HCT116 (cell line): ENCODE measurements at regions not wholly inside any gene's neighbourhood (a gene's known extent, or its start where the extent isn't known, plus 50 kb on each side); places are given as distances from the start of the nearest gene placed in this dataset.

Source experiments
- CBX3 ChIP-seq: IDR thresholded peaks from 2 replicates; pipeline ENCODE4 v1.6.1; 2012; ENCODE audit warnings: low read depth
- CEBPB ChIP-seq: IDR thresholded peaks from 2 replicates; pipeline ENCODE4 v1.6.1; 2012; ENCODE audit warnings: low read depth
- CTCF ChIP-seq, 3 experiments: fragments of 200-600 bp in 1 of 3; sonication (generic) in 1 of 3; IDR thresholded peaks in 2 of 3; conservative IDR thresholded peaks in 1 of 3; 2 replicates each; pipeline ENCODE4 v1.5.1; 2012 to 2017; ENCODE audit warnings: low read depth in 2 of 3, low read length in 2 of 3, antibody characterized with exemption in 1 of 3, borderline replicate concordance in 1 of 3, control low read depth in 1 of 3, mild to moderate bottlenecking in 1 of 3, mixed read lengths in 1 of 3, mixed run types in 1 of 3, moderate library complexity in 1 of 3; ENCODE audit not compliant: insufficient read depth in 1 of 3
- EZH2 ChIP-seq: fragments of 200-600 bp; sonication (generic); IDR thresholded peaks from 2 replicates; pipeline ENCODE4 v1.6.1; 2017; ENCODE audit warnings: antibody characterized with exemption, mixed run types
- MAX ChIP-seq: IDR thresholded peaks from 2 replicates; pipeline ENCODE4 v1.6.1; 2012
- POLR2A ChIP-seq: IDR thresholded peaks from 2 replicates; pipeline ENCODE4 v1.7.0; 2011; ENCODE audit warnings: borderline replicate concordance; ENCODE audit not compliant: insufficient read depth, insufficient read length; ENCODE audit errors: extremely low read depth
- POLR2AphosphoS5 ChIP-seq: IDR thresholded peaks from 2 replicates; pipeline ENCODE4 v1.6.1; 2011; ENCODE audit warnings: mild to moderate bottlenecking, low read depth, low read length, moderate library complexity
- TCF7L2 ChIP-seq: IDR thresholded peaks from 2 replicates; pipeline ENCODE4 v1.7.0; 2011; ENCODE audit warnings: borderline replicate concordance, inconsistent platforms; ENCODE audit not compliant: insufficient read depth, insufficient read length; ENCODE audit errors: extremely low read depth

GRCh38 chr12:34338751-34339150 is 316.5 kb downstream of the ALG10 start:
- TF ChIP-seq POLR2AphosphoS5 = no peak
- no peak for TF ChIP-seq CTCF (IDR thresholded peaks at IDR 0.05 in 2 of 3, conservative IDR thresholded peaks at IDR 0.05 in 1 of 3; ENCODE audit: borderline replicate concordance in 1 of 3, insufficient read depth in 1 of 3, low read depth in 2 of 3, low read length in 2 of 3)
- no peak for TF ChIP-seq EZH2
- no peak for TF ChIP-seq CEBPB
- TF ChIP-seq CBX3 = no peak
- no peak for TF ChIP-seq MAX
- no peak for TF ChIP-seq TCF7L2
- no peak for TF ChIP-seq POLR2A
